ENCODE measurements at regions not wholly inside any gene's neighbourhood (a gene's known extent, or its start where the extent isn't known, plus 50 kb on each side); places are given as distances from the start of the nearest gene placed in this dataset.

GRCh38 chr12:31872831-31873604 lies 86.2 kb upstream of the RESF1 start:
- DNase-seq (ENCODE audit: insufficient read length, low spot score, missing footprints), result no peak
- no peak overlapping the region for H3K4me2 ChIP-seq (ENCODE audit: insufficient read depth, low read length)
- H3K4me1 ChIP-seq (ENCODE audit: insufficient read depth, low read length), result peaks cover 3% of the 10 kb centered on the region
- TF ChIP-seq CTCF (IDR thresholded peaks at IDR 0.05; ENCODE audit: extremely low read depth, low read depth, low read length), result no peak
- H3K4me3 ChIP-seq (ENCODE audit: insufficient read depth, low read length), result no peak overlapping the region
- no peaks in the 10 kb centered on the region for H3K9me3 ChIP-seq (ENCODE audit: low read depth, low read length)
- H3K27ac ChIP-seq (ENCODE audit: low read depth, low read length), result no peak overlapping the region
- no peaks in the 10 kb centered on the region for H3K27me3 ChIP-seq (ENCODE audit: insufficient read depth, low read length)
- no peaks in the 10 kb centered on the region for H3K79me2 ChIP-seq (ENCODE audit: insufficient read depth, low read length)
- no peaks in the 10 kb centered on the region for H3K36me3 ChIP-seq (ENCODE audit: insufficient read depth, low read length)
- H2AFZ ChIP-seq (ENCODE audit: low read length), result no peak overlapping the region
- H4K20me1 ChIP-seq (ENCODE audit: insufficient read depth, low read length), result no peaks in the 10 kb centered on the region

GRCh38 chr12:31869972-31870371 lies 89.2 kb upstream of the RESF1 start:
- no peaks in the 10 kb centered on the region for H3K27me3 ChIP-seq (ENCODE audit: insufficient read depth, low read length)
- no peaks in the 10 kb centered on the region for H4K20me1 ChIP-seq (ENCODE audit: insufficient read depth, low read length)
- H3K4me3 ChIP-seq (ENCODE audit: insufficient read depth, low read length), result no peak overlapping the region
- DNase-seq (ENCODE audit: insufficient read length, low spot score, missing footprints), result no peak
- no peak overlapping the region for H3K4me2 ChIP-seq (ENCODE audit: insufficient read depth, low read length)
- H3K79me2 ChIP-seq (ENCODE audit: insufficient read depth, low read length), result no peaks in the 10 kb centered on the region
- H3K9me3 ChIP-seq (ENCODE audit: low read depth, low read length), result no peaks in the 10 kb centered on the region
- H2AFZ ChIP-seq (ENCODE audit: low read length), result no peak overlapping the region
- H3K36me3 ChIP-seq (ENCODE audit: insufficient read depth, low read length), result no peaks in the 10 kb centered on the region
- no peak overlapping the region for H3K27ac ChIP-seq (ENCODE audit: low read depth, low read length)
- no peaks in the 10 kb centered on the region for H3K4me1 ChIP-seq (ENCODE audit: insufficient read depth, low read length)
- TF ChIP-seq CTCF (IDR thresholded peaks at IDR 0.05; ENCODE audit: extremely low read depth, low read depth, low read length), result no peak

GRCh38 chr12:31868965-31869364 lies 90.2 kb upstream of the RESF1 start:
- Histone ChIP-seq H3K36me3 (ENCODE audit: insufficient read depth, low read length) (no peaks in the 10 kb centered on the region), H3K27me3 (ENCODE audit: insufficient read depth, low read length) (no peaks in the 10 kb centered on the region), H3K9me3 (ENCODE audit: low read depth, low read length) (no peaks in the 10 kb centered on the region), H3K4me2 (ENCODE audit: insufficient read depth, low read length) (no peak overlapping the region), H2AFZ (ENCODE audit: low read length) (no peak overlapping the region), H3K79me2 (ENCODE audit: insufficient read depth, low read length) (no peaks in the 10 kb centered on the region), H3K4me3 (ENCODE audit: insufficient read depth, low read length) (no peak overlapping the region), H4K20me1 (ENCODE audit: insufficient read depth, low read length) (no peaks in the 10 kb centered on the region), H3K27ac (ENCODE audit: low read depth, low read length) (no peak overlapping the region), H3K4me1 (ENCODE audit: insufficient read depth, low read length) (no peaks in the 10 kb centered on the region)
- no peak for TF ChIP-seq CTCF (IDR thresholded peaks at IDR 0.05; ENCODE audit: extremely low read depth, low read depth, low read length)
- DNase-seq (ENCODE audit: insufficient read length, low spot score, missing footprints), result no peak

- DNase-seq (ENCODE audit: insufficient read length, low spot score, missing footprints), result peak; percentile 17
- Histone ChIP-seq H3K4me2 (ENCODE audit: insufficient read depth, low read length) (no peak overlapping the region), H3K9me3 (ENCODE audit: low read depth, low read length) (no peaks in the 10 kb centered on the region), H3K79me2 (ENCODE audit: insufficient read depth, low read length) (no peaks in the 10 kb centered on the region), H3K4me1 (ENCODE audit: insufficient read depth, low read length) (no peaks in the 10 kb centered on the region), H4K20me1 (ENCODE audit: insufficient read depth, low read length) (no peaks in the 10 kb centered on the region), H2AFZ (ENCODE audit: low read length) (no peak overlapping the region), H3K27me3 (ENCODE audit: insufficient read depth, low read length) (no peaks in the 10 kb centered on the region), H3K4me3 (ENCODE audit: insufficient read depth, low read length) (no peak overlapping the region), H3K27ac (ENCODE audit: low read depth, low read length) (no peak overlapping the region), H3K36me3 (ENCODE audit: insufficient read depth, low read length) (no peaks in the 10 kb centered on the region)
- no peak for TF ChIP-seq CTCF (IDR thresholded peaks at IDR 0.05; ENCODE audit: extremely low read depth, low read depth, low read length)
These were observed 91.9 kb upstream of the RESF1 start for GRCh38 chr12:31867292-31867691.
